Fibroblast of skin of left biceps (primary cell): ENCODE measurements at regions not wholly inside any gene's neighbourhood (a gene's known extent, or its start where the extent isn't known, plus 50 kb on each side); places are given as distances from the start of the nearest gene placed in this dataset.
"Not testable (repeated sequence)": the region's sequence is repeated elsewhere in the genome, so short reads cannot be mapped to it uniquely, and the experiment has no call there.

Source experiments
- DNase-seq, 2 experiments: peaks; one replicate each; pipeline ENCODE4 v3.0.0-alpha.2; 2013; ENCODE audit warnings: low read depth in 2 of 2

GRCh38 chr7:109632890-109633289, 1063.2 kb downstream of the DNAJB9 start:
- not testable (repeated sequence) for DNase-seq

GRCh38 chr7:109635374-109635773, 1065.7 kb downstream of the DNAJB9 start:
- no peak for DNase-seq

- DNase-seq = no peak
These were observed 1067.8 kb downstream of the DNAJB9 start for GRCh38 chr7:109637428-109637990.

- no peak for DNase-seq
These were observed 1068.6 kb downstream of the DNAJB9 start for GRCh38 chr7:109638321-109638720.

GRCh38 chr7:109639561-109639960, 1069.9 kb downstream of the DNAJB9 start:
- no peak for DNase-seq

- DNase-seq = no peak
These were observed 1071.8 kb downstream of the DNAJB9 start for GRCh38 chr7:109641445-109641844.

GRCh38 chr7:109646124-109646523, 1076.5 kb downstream of the DNAJB9 start:
- DNase-seq = no peak

GRCh38 chr7:109646594-109646993, 1076.9 kb downstream of the DNAJB9 start:
- not testable (repeated sequence) for DNase-seq

- not testable (repeated sequence) for DNase-seq
These were observed 1077.6 kb downstream of the DNAJB9 start for GRCh38 chr7:109647263-109647662.

- DNase-seq = no peak
These were observed 1089.6 kb downstream of the DNAJB9 start for GRCh38 chr7:109659261-109659660.

- DNase-seq = no peak
These were observed 1090.7 kb downstream of the DNAJB9 start for GRCh38 chr7:109660401-109660800.

- no peak for DNase-seq
These were observed 1094.1 kb downstream of the DNAJB9 start for GRCh38 chr7:109663806-109664205.

- DNase-seq = not testable (repeated sequence)
These were observed 1117.6 kb downstream of the DNAJB9 start for GRCh38 chr7:109687269-109687668.

- DNase-seq = not testable (repeated sequence)
These were observed 1122.9 kb downstream of the DNAJB9 start for GRCh38 chr7:109692613-109693012.

GRCh38 chr7:109694149-109695071, 1124.7 kb downstream of the DNAJB9 start:
- no peak for DNase-seq

GRCh38 chr7:109695419-109695818, 1125.7 kb downstream of the DNAJB9 start:
- DNase-seq = no peak

GRCh38 chr7:109696723-109697122, 1127.0 kb downstream of the DNAJB9 start:
- DNase-seq = no peak

- DNase-seq = no peak
These were observed 1130.0 kb downstream of the DNAJB9 start for GRCh38 chr7:109699661-109700060.

GRCh38 chr7:109713366-109713765, 1143.7 kb downstream of the DNAJB9 start:
- DNase-seq = no peak

- not testable (repeated sequence) for DNase-seq
These were observed 1149.7 kb downstream of the DNAJB9 start for GRCh38 chr7:109719359-109719758.

- no peak for DNase-seq
These were observed 1164.9 kb downstream of the DNAJB9 start for GRCh38 chr7:109734601-109735000.

- no peak for DNase-seq
These were observed 1166.2 kb downstream of the DNAJB9 start for GRCh38 chr7:109735881-109736280.
